Stimulated activated CD4-positive, alpha-beta T cell treated with anti-CD3 and anti-CD28 coated beads, Interleukin-4, amount 100 ng/mL, for 24 hours (primary cell): ENCODE measurements at regions not wholly inside any gene's neighbourhood (a gene's known extent, or its start where the extent isn't known, plus 50 kb on each side); places are given as distances from the start of the nearest gene placed in this dataset.

Experiments used
- DNase-seq: peaks from one replicate; pipeline ENCODE4 v3.0.0-alpha.2; 2020

DNA sequence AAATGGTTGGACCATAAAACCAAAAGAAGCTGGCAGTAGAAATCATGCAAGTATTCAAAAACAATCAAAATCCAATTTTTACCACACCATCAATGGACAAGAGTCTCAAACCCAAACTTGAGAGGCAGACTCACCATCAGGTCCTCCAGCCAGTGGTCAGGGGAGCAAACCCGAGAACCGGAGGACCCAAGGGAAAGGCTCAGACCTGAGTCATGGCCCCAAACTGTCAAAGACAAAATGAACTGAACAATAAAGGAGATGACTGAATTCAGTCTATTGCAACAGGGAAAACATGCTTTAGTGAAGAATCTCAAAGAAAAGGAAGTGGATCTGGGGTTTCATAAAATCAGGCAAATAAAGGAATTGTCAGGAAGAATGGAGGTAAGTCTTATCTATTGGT, 150.7 kb upstream of the MGAT5 start:
- DNase-seq = no peak

DNA sequence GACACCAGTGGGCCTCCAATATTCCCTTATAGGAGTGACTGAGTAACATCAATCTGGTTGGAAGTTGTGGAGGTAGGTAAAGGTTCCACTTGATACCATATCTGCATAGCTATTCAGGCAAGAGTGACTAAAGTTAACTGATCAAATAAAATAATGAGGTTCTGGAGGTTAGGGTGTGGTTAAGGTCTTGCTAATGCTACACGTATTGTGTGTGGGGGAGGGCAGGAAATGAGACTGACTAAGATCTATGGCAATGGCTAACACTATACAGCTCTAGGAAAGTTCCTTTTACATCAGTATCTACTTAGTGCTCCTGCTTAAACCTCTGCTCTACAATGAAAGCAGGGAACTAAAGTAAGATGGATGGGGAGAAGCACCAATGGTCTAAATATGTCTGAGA, 149.1 kb upstream of the MGAT5 start:
- peak; percentile 37 for DNase-seq

DNA sequence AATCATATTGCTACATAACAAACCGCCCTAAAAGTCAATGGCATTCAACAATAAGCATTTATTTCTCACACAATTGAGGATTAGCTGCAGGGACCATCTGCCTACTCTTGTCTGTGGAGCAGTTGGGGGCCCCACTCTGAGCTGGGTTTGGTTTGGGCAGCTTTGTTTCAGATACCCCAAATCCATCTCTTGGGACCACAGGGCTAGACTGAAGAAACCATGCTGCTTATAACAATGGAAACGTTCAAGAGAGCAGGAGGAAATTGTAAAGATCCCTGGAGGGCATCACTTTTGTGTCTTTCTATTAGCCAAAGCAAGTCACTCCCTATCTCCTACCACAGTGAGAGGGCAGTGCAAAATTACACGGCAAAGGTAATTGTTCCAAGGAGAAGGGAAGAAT, 146.5 kb upstream of the MGAT5 start:
- no peak for DNase-seq

DNA sequence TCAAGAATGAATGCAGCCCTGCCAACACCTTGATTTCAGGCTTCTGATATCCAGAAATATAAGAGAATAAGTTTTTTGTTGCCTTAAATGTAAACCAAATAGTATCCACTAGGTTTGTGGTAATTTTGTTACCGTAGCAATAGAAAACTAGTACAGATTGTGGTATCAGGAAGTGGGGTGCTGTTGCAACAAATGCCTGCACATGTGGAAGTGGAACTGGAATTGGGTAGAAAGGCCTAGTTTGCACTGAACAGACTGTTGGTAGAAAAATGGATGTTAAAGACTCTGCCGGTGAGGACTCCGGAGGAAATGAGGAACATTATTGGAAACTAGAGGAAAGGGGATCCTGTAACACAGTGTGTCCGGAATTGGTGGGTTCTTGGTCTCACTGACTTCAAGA, 145.8 kb upstream of the MGAT5 start:
- DNase-seq = no peak

DNA sequence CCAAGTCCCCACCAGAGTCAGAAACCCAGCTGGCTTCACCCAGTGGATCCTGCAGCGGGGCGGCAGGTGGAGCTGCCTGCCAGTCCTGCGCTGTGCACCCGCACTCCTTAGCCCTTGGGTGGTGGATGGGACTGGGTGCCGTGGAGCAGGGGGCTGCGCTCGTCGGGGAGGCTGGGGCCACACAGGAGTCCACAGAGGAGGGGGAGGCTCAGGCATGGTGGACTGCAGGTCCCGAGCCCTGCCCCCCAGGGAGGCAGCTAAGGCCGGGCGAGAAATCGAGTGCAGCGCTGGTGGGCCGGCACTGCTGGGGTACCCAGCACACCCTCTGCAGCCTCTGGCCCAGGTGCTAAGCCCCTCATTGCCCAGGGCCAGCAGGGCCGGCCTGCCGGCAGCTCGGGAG, 144.6 kb upstream of the MGAT5 start:
- no peak for DNase-seq

DNA sequence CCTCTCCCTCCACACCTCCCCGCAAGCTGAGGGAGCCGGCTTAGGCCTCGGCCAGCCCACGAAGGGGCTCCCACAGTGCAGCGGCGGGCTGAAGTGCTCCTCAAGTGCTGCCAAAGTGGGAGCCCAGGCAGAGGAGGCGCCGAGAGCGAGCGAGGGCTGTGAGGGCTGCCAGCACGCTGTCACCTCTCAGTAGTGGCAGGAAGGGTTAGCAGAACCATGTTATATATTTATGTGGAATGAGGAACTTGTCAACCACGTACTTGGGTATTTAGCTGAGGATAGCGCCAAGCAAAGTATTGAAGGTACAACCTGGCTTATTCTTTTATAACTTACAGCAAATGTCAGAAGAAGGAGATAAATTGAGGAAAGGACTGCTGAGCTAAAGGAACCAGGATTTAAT, 144.1 kb upstream of the MGAT5 start:
- DNase-seq = no peak

DNA sequence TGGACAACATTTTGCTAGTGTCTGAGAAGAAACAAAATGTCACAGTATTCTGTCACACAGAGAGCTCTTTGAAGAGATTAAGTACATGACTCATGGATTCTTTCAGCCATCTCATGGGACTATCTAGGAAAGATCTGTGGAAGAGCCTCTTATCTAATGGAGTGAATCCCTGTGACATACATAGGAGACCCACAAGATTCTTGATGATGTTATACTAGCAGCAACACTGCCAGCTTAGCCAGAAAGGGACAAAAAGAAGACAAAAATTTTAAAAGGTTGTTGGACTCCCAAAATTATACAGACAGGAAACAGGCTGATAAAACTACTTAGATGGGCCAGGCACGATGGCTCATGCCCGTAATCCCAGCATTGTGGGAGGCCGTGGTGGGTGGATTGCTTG, 143.3 kb upstream of the MGAT5 start:
- DNase-seq = no peak

DNA sequence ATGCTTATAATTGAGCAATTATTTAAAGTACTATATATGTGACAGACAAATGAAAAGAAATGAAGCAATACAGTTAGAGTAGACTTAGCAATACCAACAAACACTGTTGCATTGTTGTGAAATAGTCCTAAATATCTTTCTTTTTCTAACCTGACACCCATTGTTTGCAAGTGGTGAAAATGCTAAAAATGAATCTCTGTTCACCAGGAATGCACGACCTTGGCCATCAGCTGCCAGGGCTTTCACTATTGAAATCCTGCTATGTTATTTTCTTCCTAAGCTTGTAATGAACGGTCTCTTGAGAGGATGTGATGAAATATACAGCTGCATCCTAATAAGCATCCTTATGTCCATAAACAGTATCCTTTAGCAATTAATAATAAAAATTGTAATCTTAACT, 136.2 kb upstream of the MGAT5 start:
- DNase-seq = no peak

DNA sequence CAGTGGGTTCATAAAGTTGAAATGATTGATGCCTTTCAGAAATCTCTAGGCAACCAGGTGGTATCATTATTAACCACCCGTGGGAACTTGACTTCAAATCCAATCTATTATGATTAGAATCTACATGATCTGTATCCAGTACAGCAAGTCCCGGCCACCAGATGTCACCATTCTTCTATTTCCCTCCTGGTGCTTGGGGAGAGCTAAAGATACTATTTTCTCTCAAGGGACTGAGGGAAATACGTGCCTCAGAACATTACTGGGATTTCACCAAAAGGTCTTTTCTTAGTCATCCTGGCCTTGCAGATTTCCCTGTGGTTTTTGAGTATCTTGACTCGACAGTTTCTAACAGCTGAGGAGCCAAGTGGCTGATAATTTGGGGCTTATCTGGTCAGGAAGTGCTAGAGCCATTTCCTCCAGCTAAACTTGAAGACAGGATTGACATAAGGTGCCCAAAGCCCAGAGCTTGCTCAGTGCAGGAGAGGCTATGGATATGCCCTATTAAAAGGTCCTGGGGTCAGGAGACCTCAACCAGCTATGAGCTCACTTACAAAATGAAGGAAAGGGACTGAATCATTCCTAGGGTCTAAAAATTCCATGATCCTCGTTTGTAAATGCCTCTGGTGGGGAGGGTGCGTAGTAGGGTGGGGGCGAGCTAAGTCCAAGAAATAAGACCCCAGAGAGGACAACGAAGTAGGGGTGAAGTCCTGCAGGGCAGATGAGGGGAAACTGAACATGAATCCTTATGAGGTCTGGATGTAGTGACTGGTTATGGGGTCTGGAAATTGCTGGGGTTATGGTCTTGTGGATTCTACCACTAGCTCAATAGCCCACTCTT, 135.4 kb upstream of the MGAT5 start:
- peak; percentile 90 for DNase-seq

DNA sequence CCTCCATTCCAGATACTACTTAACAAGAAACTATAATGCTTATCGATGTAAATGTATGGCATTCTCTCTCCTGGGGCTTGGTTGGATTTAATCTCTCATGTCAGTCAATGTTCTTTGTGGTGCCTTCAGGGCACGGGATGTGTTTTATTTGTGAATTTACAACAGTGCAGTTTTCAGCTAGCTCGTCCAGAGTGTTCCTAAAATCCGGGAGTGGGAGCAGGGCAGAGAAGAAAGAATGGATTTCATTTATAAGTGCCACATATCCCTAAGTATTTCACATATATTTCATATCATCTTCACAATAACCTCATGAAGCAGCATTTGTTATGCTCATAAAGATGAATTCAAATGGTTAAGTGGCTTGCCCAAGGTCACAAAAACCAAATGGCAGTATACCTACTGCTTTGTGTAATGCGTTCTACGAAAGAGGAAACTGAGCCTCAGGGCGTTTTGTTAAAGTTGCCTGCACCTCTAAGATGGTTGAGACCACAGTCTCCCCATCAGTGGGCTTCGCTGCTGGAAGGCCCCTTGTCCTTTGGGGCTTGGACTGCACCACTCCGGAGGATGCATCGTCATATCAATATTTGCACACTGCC, 134.7 kb upstream of the MGAT5 start:
- DNase-seq = no peak

DNA sequence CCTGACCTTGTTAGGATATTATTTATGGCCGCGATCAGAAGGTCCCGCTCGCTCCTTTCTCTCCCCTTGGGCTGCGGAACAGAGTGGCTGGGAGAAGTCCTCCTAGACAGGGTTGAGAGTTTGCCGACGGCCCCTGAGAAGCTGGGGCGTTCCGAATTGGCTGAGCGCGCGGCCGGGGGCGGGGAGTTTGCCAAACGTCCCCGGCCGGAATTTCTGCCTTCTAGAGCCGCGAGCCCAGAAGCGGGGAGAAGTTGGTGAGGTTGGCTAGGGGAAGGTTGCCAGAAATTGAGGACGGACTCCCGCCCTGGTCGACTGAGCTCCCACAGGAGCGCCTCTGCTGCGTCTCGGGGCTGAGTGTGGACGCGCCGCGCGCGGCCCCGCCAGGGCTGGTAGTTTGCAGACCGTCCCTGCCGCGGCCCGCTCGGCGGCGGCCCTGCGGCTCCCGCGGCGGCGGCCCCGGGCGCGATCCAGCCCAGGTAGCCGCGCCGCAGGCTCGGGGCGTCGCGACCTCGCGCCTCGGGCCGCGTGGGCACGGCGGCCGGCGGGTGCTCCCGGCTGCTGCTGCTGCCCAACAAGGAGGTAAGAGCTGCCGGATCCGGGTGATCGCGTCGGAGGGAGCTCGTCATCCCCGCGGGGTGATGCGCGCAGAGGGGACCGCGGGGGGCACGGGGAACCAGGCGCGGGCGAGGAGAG, 134.0 kb upstream of the MGAT5 start:
- DNase-seq = peak; percentile 83

DNA sequence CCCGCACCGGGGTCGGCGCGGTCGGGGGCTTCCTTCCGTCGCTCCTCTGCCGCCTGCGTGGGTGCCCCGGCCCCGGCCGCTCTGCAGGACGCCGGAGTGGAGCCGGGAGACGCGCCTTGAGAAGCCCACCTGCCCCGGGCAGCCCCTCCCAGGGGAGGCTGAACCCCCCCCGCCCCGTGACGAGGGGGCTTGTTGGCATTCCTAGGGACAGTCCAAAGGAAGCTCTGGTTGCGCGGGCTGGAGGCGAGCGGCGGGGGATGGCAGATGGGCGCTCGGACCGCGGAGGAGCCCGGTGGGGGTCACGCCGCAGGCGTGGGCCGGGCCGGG, 133.5 kb upstream of the MGAT5 start:
- DNase-seq = no peak

DNA sequence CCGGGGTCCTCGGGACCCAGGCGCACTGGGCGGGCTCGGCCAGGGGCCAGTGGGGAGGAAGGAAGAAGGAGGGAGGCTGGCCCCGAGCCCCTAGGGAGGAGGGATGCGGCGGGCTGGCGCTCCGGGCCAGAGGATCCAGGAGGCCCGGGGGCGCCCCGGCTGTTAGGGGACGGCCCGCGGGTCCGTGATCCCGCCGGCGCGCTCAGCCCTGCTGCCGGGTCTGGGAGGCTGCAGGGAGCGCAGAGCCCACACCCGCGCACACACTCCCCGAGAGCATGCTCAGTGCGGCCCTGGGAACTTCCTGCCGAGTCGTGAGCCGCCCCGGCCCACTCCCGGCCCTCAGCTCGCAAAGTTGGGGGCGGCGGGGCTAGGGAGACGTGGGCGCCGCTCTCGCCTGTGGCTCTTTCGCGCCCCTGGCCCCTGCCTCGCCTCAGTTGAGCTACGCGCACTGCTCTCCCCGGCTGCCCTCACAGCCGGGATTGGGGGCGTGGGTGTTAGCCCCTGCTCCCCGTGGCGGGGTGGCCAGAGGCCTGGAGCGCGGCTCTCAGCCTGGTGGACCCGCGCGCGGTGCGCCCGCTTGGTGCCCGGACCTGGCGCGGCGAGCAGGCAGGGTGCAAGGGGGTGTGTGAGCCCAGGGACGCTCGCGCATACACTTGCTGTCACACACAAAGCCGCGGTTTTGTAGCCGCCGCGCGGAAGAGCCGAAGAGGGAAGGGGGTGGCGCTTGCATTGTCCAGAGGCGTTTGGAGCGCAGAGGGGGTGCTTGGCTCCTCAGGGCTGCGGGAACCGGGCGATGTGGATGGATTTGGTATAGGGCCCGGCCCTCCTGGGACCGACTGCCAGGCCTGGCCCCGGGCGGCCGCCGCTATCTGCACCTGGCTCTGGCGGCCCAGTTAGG, 132.9 kb upstream of the MGAT5 start:
- peak; percentile 71 for DNase-seq

DNA sequence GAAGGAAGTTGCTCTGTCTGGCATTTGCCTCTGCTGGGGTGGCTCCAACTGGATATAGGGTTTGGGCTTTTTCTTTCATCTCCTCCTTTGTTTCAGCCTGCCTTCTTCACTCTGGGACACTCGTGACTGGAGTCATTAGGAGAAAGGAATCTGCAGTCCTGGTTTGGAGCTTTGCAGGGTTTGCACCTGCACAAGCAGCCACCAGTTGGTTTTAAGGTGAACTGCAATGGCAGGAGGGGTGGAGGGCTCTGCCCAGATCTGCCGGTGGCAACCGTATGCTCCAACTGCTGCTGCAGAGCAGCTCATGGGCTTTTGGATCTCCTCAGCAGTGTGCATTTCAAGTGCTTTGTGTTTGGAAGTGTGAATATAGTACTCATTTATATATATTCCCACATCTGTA, 131.3 kb upstream of the MGAT5 start:
- no peak for DNase-seq

DNA sequence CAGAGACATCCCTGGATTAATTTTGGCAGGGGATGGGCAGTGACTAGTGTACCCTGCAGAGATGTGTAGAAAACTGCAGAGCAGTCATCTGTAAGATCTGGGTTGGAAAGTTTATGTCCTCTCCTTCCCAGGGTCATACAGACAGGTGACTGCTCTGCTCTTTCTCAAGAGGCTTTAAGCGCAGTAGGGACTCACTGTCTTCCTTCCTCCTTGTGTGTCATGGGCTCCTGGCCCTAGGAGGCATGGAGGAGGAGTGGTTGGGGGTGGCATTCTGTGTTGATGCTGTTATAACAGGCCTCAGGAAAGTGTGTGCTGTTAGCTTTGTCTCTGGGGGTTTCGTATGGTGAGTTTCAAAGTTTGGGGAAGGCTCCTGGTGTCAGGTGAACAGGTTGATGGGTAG, 130.5 kb upstream of the MGAT5 start:
- DNase-seq = no peak

DNA sequence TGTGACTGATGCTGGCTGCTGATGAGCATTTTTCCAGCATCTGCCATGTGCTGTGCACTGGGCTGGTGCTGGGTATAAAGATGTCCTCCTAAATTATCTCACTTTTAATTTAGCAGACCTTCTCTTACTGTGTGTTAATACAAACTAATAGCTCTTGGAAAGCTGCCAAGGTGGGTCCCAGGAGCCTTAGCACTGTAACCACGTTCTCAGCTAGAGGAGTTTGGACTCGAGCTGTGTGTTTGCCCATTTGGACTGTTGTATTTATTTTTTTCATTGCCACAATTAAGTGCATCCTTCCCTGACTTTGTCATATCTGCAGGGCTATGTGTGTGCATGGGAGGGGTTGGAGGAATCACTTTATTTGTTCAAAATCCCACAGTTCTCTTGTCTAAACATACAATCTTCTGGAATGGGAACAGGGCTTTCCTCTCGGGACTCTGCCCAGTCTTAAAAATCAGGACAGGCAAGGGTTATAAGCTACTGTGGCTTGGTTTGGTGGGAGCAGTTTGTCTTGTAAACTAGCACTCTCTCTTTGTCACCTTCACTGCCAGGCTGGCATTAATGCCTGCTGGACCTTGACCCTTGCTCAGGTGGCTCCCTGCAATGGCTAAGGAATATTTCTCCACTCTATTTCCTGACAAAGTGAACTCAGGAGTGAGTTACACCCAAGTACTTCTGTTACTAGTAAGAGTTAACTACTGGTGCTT, 129.7 kb upstream of the MGAT5 start:
- no peak for DNase-seq

DNA sequence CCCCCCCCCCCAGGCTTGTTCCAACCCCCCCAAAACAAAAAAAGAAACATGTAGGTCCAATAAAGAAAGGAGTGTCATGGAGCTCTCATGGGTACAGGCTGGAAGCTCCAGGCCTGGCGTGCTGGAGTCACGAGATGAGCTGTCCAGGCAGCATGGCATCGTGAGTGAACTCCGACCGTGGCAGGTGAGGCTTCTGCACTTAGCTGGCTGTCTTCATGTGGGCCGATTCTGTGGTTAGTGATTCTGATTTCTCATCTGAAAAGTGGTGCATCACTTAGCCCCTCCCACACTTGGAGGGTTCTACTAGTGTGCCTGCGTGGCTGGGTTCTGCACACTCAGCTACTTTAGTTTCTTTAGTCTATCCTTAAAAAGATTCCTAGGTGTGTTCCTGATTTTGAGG, 126.4 kb upstream of the MGAT5 start:
- peak; percentile 79 for DNase-seq

DNA sequence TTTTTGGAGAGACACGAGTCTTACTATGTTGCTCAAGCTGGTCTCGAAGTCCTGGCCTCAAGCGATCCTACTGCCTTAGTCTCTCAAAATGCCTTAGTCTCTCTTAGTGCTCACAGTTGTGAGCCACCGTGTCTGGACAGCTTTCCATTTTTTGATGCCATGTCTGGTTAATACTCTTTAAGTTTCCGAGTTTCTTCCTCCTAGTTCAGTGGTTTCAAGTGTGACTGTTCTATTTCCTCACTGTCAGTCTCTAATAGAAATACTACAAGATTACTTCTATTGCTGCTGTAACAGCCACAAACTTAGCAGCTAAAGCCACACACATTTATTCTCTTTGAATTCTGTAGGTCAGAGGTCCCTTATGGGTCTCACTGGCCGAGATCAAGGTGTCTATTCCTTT, 125.1 kb upstream of the MGAT5 start:
- DNase-seq = no peak

DNA sequence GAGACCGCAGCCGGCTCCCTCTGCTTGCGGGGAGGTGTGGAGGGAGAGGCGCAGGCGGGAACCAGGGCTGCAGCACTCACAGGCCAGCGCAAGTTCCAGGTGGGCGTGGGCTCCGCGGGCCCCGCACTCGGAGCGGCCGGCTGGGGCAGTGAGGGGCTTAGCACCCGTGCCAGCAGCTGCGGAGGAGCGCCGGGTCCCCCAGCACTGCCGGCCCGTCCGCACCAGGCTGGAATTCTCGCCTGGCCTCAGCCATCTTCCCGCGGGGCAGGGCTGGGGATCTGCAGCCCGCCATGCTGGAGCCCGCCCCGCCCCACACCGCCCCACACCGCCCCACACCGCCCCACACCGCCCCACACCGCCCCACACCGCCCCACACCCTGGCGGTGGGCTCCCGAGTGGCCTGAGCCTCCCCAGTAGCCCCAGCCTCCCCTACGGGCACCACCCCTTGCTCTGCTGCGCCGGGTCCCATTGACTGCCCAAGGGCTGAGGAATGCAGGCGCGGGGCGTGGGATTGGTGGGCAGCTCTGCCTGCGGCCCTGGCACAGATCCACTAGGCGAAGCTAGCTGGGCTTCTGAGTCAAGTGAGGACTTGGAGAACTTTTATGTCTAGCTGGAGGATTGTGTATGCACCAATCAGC, 123.9 kb upstream of the MGAT5 start:
- no peak for DNase-seq

DNA sequence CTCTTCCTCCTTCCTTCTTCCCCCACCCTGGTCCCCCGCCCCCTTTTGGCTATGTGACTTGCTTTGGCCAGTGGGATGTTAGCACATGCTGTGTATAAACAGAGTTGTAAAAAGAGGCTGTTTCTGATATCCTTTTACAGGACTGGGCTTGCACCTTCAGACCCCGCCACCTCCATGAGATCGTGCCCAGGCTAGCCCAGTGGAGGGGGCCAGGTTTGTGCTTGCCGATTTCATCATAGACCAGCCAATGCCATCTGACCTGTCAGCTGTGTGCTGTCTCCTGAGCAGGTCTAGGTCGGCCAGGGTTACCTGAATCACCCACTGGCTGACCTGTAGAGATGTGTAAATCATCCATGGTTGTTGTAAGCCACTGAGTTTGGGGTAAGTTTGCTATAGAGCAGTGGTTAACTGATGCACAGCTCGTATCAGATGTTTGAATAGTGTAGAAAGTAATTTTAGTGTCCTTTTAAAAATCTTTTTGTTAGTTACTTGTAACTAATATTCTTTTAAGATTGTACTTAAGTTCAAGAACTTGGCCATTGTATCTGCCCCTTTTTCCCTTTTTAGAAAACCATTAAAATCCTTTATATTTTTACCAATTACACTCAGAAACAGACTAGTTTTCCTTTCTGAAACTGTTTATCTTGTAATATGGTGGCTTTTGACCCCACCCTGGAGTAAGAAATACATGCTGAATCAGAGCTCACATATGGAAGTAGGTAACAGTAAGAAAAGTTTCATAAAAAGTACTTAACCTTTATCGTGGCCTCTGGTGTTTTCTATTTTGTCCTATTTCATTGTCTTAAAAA, 122.0 kb upstream of the MGAT5 start:
- DNase-seq = no peak

DNA sequence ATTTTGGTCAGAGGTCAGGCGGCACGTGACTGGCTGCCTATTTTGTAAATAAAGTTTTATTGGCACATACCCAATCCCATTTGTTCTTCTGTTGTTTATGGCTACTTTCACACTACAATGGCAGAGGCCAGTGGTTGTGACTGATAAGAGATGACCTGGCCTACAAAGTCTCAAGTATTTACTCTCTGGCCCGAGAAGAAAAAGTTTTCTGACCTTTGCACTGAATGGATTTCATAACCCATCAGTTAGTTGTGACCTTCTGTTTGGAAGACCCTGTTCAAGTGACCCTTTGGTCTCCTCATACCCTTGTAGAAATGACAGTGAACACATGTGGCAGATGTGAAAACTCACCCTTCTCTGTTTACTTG, 121.4 kb upstream of the MGAT5 start:
- DNase-seq = no peak
